Liver (tissue), 8 donors: ENCODE measurements at regions not wholly inside any gene's neighbourhood (a gene's known extent, or its start where the extent isn't known, plus 50 kb on each side); places are given as distances from the start of the nearest gene placed in this dataset.

ENCODE experiments used
- DNase-seq: peaks from one replicate; pipeline ENCODE4 v3.0.0-alpha.2; 2017; ENCODE audit warnings: low spot score
- H3K27ac ChIP-seq, 2 donors: one replicate each; pipeline ENCODE4 v1.7.0; 2013; ENCODE audit warnings: inconsistent platforms in 2 of 2, low read length in 2 of 2, control low read depth in 1 of 2, low read depth in 1 of 2, mild to moderate bottlenecking in 1 of 2
- H3K27me3 ChIP-seq, 4 donors: one replicate each; pipeline versions ENCODE4 v1.6.1 to v1.7.0; 2013; ENCODE audit warnings: low read length in 3 of 4, inconsistent platforms in 1 of 4, mild to moderate bottlenecking in 1 of 4, moderate library complexity in 1 of 4; ENCODE audit not compliant: control insufficient read depth in 4 of 4, insufficient read depth in 4 of 4
- H3K36me3 ChIP-seq, 4 donors: one replicate each; pipeline versions ENCODE4 v1.6.1 to v1.7.0; 2013; ENCODE audit warnings: low read length in 3 of 4, mild to moderate bottlenecking in 3 of 4, low read depth in 1 of 4, moderate library complexity in 1 of 4; ENCODE audit not compliant: control insufficient read depth in 4 of 4, insufficient read depth in 3 of 4
- H3K4me1 ChIP-seq, 4 donors: one replicate each; pipeline versions ENCODE4 v1.6.1 to v1.7.0; 2013; ENCODE audit warnings: low read length in 3 of 4, mild to moderate bottlenecking in 3 of 4, moderate library complexity in 1 of 4; ENCODE audit not compliant: control insufficient read depth in 4 of 4, insufficient read depth in 4 of 4
- H3K4me3 ChIP-seq, 3 donors: one replicate each; pipeline versions ENCODE4 v1.6.1 to v1.7.0; 2013; ENCODE audit warnings: low read length in 3 of 3, control low read depth in 1 of 3, low read depth in 1 of 3, mild to moderate bottlenecking in 1 of 3
- H3K9ac ChIP-seq, 2 donors: one replicate each; pipeline ENCODE4 v1.7.0; 2013; ENCODE audit warnings: low read length in 2 of 2, mild to moderate bottlenecking in 2 of 2, moderate library complexity in 2 of 2, control low read depth in 1 of 2, low read depth in 1 of 2
- H3K9me3 ChIP-seq, 4 donors: one replicate each; pipeline versions ENCODE4 v1.6.1 to v1.7.0; 2013; ENCODE audit warnings: low read length in 3 of 4; ENCODE audit not compliant: control insufficient read depth in 4 of 4
- CTCF ChIP-seq: fragments of 150-350 bp; IDR thresholded peaks from 2 replicates; pipeline ENCODE4 v1.5.1; 2017; ENCODE audit warnings: improper control_type of control experiment, low read depth, low read length; ENCODE audit not compliant: missing input control
- EGR1 ChIP-seq, 2 donors: IDR thresholded peaks; 2 replicates each; pipeline ENCODE4 v1.6.1; 2016 to 2018; ENCODE audit warnings: antibody characterized with exemption in 2 of 2, low read depth in 2 of 2
- FOXA1 ChIP-seq: IDR thresholded peaks from 2 replicates; pipeline ENCODE4 v1.6.1; 2016; ENCODE audit warnings: antibody characterized with exemption
- GABPA ChIP-seq, 2 donors: IDR thresholded peaks in 1 of 2; conservative IDR thresholded peaks in 1 of 2; 2 replicates each; pipeline ENCODE4 v1.6.1; 2016; ENCODE audit warnings: antibody characterized with exemption in 2 of 2, mild to moderate bottlenecking in 1 of 2, moderate library complexity in 1 of 2
- HNF4G ChIP-seq: IDR thresholded peaks from 2 replicates; pipeline ENCODE4 v1.6.1; 2016; ENCODE audit warnings: antibody characterized with exemption
- JUND ChIP-seq, 2 donors: IDR thresholded peaks; 2 replicates each; pipeline ENCODE4 v1.6.1; 2016; ENCODE audit warnings: antibody characterized with exemption in 2 of 2
- MAX ChIP-seq: IDR thresholded peaks from 2 replicates; pipeline ENCODE4 v1.6.1; 2016; ENCODE audit warnings: antibody characterized with exemption
- NR2F2 ChIP-seq: IDR thresholded peaks from 2 replicates; pipeline ENCODE4 v1.6.1; 2016; ENCODE audit warnings: antibody characterized with exemption
- REST ChIP-seq: IDR thresholded peaks from 2 replicates; pipeline ENCODE4 v1.6.1; 2016; ENCODE audit warnings: antibody characterized with exemption, mild to moderate bottlenecking
- RXRA ChIP-seq, 2 donors: IDR thresholded peaks; 2 replicates each; pipeline ENCODE4 v1.6.1; 2017 to 2018; ENCODE audit warnings: antibody characterized with exemption in 2 of 2, mild to moderate bottlenecking in 1 of 2
- SP1 ChIP-seq: IDR thresholded peaks from 2 replicates; pipeline ENCODE4 v1.6.1; 2018; ENCODE audit warnings: antibody characterized with exemption, mild to moderate bottlenecking
- TAF1 ChIP-seq: conservative IDR thresholded peaks from 2 replicates; pipeline ENCODE4 v1.6.1; 2016; ENCODE audit warnings: antibody characterized with exemption, mild to moderate bottlenecking
- YY1 ChIP-seq: IDR thresholded peaks from 2 replicates; pipeline ENCODE4 v1.6.1; 2016; ENCODE audit warnings: antibody characterized with exemption, mild to moderate bottlenecking
- WGBS: extraction: QIAGEN DNeasy Blood & Tissue Kit; methylation state at CpG from one replicate; pipeline ENCODE4 v1.1.7; 2013; 5-methylcytosine and 5-hydroxymethylcytosine counted together
- TF ChIP-seq, protein P1 (sequence below): IDR thresholded peaks from 2 replicates; pipeline ENCODE4 v1.6.1; 2016; ENCODE audit warnings: antibody characterized with exemption
- TF ChIP-seq, protein P2 (sequence below): IDR thresholded peaks from 2 replicates; pipeline ENCODE4 v1.6.1; 2016; ENCODE audit warnings: antibody characterized with exemption
- donor health status: healthy.
- donor health status: healthy.
- donor health status: healthy.
- donor health status: healthy.
- donor health status: healthy.

GRCh38 chr16:79902351-79902750 is 301.8 kb upstream of the MAF start (continued):
- TF ChIP-seq, protein P1, sequence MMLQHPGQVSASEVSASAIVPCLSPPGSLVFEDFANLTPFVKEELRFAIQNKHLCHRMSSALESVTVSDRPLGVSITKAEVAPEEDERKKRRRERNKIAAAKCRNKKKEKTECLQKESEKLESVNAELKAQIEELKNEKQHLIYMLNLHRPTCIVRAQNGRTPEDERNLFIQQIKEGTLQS, result no peak
- TF ChIP-seq FOXA1 (no peak), EGR1 (IDR thresholded peaks at IDR 0.05; ENCODE audit: low read depth in 2 of 2) (no peak)

GRCh38 chr16:79901522-79901921 is 301.0 kb upstream of the MAF start:
- H3K9me3 ChIP-seq, result no peaks in the 10 kb centered on the region
- no peak for TF ChIP-seq CTCF
- TF ChIP-seq FOXA1, result no peak
- TF ChIP-seq SP1, result no peak
- no peak for TF ChIP-seq TAF1
- no peak for TF ChIP-seq GABPA (IDR thresholded peaks at IDR 0.05 in 1 of 2, conservative IDR thresholded peaks at IDR 0.05 in 1 of 2)
- TF ChIP-seq RXRA (IDR thresholded peaks at IDR 0.05), result no peak
- no peak for TF ChIP-seq MAX
- no peak for TF ChIP-seq REST
- TF ChIP-seq HNF4G, result no peak
- TF ChIP-seq, protein P2, sequence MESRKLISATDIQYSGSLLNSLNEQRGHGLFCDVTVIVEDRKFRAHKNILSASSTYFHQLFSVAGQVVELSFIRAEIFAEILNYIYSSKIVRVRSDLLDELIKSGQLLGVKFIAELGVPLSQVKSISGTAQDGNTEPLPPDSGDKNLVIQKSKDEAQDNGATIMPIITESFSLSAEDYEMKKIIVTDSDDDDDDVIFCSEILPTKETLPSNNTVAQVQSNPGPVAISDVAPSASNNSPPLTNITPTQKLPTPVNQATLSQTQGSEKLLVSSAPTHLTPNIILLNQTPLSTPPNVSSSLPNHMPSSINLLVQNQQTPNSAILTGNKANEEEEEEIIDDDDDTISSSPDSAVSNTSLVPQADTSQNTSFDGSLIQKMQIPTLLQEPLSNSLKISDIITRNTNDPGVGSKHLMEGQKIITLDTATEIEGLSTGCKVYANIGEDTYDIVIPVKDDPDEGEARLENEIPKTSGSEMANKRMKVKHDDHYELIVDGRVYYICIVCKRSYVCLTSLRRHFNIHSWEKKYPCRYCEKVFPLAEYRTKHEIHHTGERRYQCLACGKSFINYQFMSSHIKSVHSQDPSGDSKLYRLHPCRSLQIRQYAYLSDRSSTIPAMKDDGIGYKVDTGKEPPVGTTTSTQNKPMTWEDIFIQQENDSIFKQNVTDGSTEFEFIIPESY, result no peak
- no peak for TF ChIP-seq EGR1 (IDR thresholded peaks at IDR 0.05; ENCODE audit: low read depth in 2 of 2)
- TF ChIP-seq, protein P1, result no peak
- no peak for TF ChIP-seq JUND (IDR thresholded peaks at IDR 0.05)
- no peak for TF ChIP-seq YY1
- TF ChIP-seq NR2F2, result no peak
- H3K36me3 ChIP-seq, result no peaks in the 10 kb centered on the region
- WGBS, result 95% methylated on average over 4 of the region's 4 CpGs
- H3K27ac ChIP-seq, result no peak overlapping the region
- H3K9ac ChIP-seq, result no peak overlapping the region
- H3K4me3 ChIP-seq, result no peak overlapping the region
- no peak for DNase-seq
- peaks cover 7 to 20% (median 14%) of the 10 kb centered on the region in 4 donors for H3K4me1 ChIP-seq
- no peaks in the 10 kb centered on the region for H3K27me3 ChIP-seq
